GM18868 (cell line): ENCODE measurements at regions not wholly inside any gene's neighbourhood (a gene's known extent, or its start where the extent isn't known, plus 50 kb on each side); places are given as distances from the start of the nearest gene placed in this dataset.
"Not testable (repeated sequence)": the region's sequence is repeated elsewhere in the genome, so short reads cannot be mapped to it uniquely, and the experiment has no call there.

Source experiments
- ATAC-seq: cut with Tn5 transposase; IDR thresholded peaks from one replicate; pipeline ENCODE4 v1.9.1; 2021; ENCODE audit warnings: mild to moderate bottlenecking, moderate library complexity; ENCODE audit not compliant: unreplicated experiment

DNA sequence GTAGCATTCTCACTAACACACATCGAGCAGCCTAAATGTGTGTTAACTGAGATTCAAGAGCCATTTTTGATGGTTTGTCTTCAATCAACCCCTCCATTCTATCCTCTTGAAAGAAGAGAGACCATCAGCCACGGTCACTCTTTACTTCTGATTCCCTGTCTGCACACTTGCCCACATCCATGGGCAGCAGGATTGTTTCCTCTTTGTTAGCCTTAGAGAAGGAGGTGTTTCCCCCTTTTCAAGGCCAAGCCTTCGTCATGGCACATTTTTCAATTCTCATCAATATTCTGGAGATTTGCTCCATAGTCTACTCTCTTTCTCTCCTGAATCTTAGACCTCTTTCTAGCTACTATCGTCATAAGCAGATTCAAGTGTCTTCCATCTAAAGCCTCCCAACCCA lies 522.4 kb upstream of the NAALADL2 start:
- no peak for ATAC-seq

DNA sequence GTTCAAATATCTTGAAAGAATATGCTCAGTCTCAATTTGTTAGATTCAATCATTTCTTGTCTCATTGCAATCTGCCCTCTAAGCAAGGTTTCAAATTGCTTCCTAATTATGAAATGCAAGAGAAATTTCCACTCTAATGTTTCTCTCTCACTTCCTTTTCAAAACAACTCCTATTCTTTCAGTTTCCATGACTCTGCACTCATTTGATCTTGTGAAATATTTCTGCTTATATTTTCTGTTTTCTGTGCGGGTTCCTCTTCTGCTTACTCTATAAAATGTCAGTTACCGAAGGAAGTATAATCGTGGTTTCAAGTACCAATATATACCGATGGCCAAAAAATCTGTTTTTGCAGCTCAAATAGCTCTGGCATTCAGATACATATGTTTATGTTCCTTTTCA lies 521.9 kb upstream of the NAALADL2 start:
- no peak for ATAC-seq

DNA sequence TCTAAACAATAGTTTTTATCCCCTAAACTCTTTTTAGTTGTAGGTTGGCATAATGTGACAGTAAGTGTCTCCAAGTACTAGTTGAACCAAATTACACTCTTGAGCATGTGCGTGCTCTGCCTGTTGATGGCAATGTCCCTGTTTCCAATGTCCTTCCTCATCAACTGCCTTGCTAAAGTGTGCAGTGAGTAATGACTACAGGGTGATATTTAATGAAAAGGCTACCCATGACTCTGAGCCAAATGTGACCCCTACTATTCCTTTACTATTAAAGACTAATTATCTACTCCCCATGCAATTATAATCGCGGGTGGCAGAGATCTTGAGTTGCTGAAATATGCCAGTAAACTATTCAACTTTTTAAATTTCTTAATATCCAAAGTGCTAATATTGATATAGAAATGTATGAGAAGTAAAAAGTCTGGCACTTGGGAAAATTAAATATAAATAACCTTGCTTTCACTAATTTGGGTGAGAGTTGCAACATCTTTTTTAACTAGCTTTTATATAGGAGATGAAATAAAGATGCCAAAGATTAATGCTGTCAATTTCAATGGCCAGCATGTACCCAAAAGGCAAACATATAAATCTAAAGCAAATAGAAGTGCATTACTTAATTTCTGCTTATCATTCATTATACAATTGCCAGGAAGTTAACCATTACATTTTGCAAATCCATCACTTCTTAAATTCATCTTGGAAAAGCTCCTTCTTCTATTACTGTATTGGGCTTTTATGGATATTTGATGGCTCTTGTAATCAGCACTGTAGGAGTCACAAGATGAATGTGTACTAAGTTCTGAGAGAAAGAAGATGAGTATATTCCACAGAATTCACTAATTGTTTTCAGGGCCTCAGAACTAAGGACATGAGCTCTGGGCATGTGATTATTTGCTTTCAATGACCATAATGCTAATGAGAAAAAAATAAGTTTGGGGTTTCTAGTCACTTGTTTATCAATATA lies 518.2 kb upstream of the NAALADL2 start:
- ATAC-seq: no peak

DNA sequence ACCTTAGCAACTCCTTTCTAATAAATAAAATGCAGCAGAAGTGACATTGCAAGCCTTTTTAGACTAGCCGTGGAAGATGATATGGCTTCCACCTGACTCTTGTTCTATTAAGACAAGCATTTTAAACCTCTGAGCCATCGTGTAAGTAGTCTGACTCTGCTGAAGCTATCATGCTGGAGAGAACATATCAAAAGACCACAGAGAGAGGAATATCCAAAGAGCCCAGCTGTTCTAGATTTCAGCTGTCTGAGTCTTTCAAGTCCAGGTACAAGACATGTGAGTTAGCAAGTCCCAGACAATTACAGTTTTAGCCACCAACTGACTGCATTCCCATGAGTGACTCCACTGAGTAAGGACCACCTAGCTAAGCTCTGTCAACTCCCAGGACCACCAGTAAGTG lies 517.0 kb upstream of the NAALADL2 start:
- ATAC-seq: no peak

DNA sequence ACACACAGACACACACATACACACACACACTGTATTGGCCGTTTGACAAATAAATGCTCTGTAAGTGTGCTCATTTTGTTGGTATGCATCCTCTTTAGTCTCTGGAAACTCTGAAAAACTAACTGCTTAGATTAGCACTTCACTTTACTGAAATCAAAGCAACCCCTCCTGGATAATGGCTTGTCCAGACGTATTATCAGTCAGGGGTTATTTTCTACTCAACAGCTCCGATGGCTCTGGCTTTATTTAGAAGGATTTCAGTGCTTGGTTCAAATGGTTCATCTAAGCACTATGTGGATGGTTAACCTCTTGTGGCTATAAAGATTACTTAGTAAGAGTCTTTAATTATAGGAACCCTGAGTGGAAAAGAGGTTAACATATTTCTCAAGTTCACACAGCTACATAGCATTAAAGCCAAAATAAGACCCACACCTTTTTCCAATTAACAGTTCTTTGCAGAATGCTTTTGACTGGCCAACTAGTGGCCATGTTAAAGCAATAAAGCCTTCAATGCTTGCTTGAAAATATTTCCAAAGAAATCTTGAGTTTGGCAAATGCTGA lies 516.1 kb upstream of the NAALADL2 start:
- ATAC-seq: no peak

DNA sequence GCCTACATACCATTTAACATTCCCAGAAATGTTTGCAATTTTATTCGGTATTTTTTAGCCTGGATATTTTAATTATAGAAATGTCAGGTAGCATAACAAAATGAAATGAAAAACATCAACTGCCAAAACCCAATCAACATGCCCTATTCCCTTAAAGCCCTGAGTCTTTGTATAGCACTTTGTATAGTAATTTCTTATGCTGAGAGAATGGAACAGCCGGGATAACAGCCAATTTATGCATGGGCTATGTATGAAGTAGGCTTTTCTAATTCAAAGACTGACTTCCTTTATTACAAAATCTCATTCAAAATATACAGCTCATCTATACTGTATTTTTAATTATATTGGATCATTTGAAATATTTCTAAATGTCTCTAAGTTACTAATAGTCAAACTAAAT lies 513.0 kb upstream of the NAALADL2 start:
- no peak for ATAC-seq

DNA sequence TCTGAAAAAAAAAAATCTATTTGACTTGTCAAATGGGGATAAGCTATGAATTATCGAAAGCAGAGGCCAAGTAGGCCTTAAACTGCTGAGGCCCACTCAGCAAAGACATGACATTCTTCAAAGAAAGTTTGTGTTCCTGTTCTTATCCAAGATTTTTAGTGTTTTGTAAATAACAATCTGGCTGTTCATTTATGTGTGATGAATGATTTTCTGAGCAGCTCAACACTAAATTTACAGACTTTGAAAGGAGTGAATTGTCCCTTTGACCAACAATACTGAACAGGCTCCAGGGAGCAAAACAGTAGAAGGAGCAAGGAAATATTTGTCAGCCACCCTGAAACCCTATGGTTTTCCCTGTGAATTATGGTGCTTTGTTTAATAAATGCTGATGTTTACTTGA lies 512.6 kb upstream of the NAALADL2 start:
- no peak for ATAC-seq

DNA sequence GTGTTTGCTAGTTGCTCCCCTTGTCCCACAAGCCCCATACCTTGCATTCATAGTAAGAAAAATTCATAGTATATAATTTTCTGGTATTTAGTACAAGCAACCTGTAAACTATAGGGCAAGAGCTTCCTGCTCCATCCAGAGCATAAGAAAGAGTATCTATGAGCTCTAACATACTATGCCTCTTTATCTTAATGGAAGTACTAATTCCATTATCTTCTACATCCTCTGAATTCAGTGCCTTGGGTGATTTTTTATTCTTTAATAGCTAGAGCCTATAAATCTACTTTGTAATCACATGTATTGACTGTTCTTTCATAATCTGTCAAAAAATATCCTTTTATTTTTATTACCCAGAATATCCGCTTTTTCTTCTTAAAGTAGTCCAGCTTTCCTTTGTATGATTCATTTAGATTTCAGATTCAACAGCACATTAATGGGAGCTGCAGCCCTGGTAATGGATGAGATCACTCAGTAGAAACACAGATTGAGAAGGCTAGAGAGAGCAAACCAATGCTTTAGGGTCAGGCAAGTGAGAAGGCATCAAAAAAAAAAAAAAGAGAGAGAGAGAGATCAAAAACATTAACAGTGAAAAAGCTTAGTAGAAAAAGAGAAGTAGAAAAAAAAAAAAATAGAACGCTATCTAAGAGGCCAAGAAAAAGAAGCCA lies 511.5 kb upstream of the NAALADL2 start:
- no peak for ATAC-seq

DNA sequence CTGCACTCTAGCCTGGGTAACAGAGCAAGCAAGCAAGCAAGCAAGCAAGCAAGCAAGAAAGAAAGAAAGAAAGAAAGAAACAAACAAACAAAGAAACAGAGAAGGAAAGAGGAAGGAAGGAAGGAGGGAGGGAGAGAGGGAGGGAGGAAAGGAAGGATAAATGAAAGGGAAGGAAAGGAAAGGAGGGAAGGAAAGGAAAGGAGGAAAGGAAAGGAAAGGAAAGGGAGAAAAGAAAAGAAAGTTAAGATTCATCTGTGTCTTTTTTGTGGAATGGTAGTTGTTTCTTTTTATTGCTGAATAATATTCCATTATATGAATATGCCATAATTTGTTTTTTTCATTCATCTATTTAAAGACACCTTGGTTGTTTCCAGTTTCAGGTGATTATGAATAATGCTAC lies 506.9 kb upstream of the NAALADL2 start:
- ATAC-seq: no peak

DNA sequence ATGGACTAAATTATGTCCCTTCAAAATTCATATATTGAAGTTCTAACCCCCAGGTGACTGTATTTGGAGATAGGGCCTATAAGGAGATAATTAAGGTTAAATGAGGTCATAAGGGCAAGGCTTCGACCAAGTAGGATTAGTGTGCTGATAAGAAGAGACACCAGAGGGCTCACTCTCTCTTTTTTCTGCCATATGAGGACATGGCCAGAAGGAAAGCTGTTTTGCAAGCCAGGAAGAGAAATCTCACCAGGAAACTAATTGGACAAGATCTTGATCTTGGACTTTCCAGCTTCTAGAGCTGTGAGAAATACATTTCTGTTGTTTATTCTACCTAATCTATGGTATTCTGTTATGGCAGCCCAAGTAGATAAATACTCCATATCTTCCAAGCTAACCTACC lies 503.6 kb upstream of the NAALADL2 start:
- peak; percentile 58 for ATAC-seq

DNA sequence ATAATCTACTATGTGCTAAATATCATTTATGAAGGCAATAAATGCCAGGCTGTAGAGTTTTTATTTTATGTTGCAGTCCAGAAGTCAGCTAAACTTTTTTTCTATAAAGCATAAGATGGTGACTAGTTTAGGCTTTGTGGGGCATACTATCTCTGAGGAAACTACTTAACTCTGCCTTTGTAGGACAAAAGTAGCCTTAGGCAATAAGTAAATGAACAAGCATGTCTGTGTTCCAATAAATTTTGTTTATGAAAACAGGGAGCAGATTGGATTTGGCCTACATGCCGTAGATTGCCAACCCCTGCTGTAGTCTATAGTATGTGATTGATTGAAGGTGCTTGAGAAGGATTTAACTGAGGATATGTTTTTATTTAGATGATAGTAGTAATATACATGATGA lies 502.5 kb upstream of the NAALADL2 start:
- ATAC-seq: no peak

DNA sequence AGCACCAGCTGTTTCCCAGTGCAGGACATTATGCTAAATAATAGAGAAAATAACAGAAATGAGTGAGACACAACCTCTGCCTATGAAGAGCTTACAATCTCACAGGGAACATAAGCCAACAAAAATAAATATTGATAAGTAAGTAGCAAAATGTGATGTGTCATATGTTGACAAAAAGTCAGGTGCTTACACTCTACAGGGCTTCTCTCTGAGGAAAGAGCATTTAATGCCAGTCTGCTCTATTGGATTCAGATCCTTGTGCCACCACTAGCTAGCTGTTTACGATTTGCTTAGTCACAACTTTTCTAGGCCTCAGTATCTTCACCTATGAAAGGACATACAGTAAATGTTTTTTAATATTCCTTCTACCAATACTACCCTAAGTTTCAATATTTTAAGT lies 500.9 kb upstream of the NAALADL2 start:
- ATAC-seq: no peak

DNA sequence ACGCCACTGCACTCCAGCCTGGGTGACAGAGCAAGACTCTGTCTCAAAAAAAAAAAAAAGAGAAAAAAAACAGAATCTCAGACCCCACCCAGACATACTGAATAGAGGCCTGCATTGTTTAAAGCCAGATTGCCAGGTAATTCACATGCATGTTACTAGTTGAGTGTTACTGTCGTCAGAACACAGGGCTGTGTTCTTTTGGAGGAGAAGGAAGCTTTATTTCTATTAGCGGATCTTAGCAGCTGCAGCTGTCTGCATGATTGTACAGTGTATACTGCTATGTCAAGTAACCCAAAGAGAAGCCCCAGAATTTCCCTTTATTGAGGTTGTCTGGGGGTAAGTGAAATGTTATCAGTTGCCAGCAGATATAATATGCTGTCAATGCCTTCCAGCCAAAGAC lies 496.6 kb upstream of the NAALADL2 start:
- no peak for ATAC-seq

DNA sequence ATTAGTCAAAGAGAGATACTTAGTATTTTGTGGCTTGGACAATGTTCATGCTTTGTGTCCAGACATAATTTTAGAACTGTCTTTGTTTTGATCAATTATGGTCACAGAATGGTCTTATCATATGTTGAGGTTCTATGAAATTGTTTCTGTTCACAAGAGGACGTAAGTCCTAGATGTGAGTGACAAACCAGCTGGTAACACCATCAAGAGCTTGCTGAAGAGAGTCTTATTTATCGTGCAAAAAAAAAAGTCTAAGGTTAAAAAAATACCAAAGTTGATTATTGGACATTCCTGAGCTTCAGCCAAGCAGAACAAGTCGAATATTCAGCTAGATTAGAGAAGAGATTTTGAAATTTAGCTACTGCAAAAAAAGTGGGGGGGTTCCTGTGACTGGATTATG lies 495.9 kb upstream of the NAALADL2 start:
- no peak for ATAC-seq

DNA sequence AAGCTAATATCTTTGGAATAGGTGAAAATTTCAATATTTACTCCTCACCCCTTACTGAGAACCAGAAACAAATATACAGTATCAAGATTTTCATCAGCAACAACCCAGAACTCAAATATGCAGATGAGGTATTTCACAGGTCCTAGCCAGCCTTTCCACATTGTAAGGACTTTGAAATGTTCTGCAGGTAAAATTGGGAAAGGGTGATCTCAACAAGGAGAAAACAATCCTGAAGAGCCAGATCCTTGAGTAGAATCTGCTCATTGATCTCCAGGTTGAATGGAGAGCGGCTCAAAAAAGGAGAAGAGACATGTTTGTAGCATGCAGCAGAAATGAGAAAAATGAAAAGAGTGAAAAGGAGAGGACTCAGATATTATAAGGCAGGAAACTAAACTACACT lies 493.3 kb upstream of the NAALADL2 start:
- no peak for ATAC-seq

DNA sequence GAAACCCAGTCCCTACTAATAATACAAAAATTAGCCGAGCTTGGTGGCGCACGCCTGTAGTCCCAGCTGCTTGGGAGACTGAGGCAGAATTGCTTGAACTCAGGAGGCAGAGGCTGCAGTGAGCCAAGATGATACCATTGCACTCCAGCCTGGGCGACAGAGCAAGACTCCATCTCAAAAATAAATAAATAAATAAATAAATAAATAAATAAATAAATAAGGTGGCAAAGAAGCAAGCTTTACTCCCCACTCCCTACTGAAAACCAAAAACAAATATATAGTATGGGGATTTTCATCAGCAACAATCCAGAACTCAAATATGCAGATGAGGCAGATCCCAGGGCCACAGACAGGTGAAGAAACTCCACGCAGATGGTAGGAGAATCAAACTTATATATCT lies 492.2 kb upstream of the NAALADL2 start:
- ATAC-seq: not testable (repeated sequence)

DNA sequence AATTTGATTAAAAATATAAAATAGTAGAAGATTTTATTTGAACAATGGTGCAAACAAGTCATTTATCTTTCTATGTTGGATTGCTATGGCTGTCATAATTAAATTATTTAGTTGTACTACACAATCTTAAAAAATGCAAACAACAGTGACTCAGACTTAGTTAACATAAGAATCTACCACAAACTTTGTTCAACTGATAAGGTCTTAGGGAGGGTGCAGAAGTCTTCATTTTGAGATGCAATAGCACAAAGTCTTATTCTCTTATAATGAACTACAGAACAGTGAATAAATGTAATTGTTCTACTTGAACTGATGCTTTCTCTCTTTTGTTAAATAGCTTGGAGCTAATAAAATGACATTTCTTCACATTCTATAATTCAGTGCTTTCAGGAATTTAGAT lies 482.8 kb upstream of the NAALADL2 start:
- ATAC-seq: no peak

DNA sequence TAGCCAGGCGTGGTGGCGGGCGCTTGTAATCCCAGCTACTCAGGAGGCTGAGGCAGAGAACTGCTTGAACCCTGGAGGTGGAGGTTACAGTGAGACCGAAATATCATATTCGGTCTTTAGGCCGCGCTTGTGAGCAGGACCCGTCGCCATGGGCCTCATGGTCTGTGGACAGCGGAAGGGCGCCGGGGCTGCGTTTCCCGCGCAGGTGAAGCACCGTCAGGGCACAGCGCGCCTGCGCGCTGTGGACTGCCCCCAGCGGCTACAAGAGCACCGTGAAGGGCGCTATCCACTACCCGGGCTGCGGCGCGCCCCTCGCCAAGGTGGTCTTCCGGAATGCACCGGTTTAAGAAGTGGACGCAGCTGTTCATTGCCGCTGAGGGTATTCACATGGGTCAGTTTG lies 482.0 kb upstream of the NAALADL2 start:
- no peak for ATAC-seq

DNA sequence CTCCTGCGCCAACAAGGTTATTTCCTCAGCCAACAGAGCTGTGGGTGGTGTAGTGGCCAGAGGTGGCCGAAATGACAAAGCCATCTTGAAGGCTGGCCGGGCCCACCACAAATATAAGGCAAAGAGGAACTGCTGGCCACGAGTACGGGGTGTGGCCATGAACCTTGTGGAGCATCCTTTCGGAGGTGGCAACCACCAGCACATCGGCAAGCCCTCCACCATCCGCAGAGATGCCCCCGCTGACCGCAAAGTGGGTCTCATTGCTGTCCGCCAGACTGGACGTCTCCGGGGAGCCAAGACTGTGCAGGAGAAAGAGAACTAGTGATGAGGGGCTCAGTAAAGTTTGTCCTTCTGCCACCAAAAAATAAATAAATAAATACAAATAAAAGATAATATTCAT lies 481.4 kb upstream of the NAALADL2 start:
- no peak for ATAC-seq

DNA sequence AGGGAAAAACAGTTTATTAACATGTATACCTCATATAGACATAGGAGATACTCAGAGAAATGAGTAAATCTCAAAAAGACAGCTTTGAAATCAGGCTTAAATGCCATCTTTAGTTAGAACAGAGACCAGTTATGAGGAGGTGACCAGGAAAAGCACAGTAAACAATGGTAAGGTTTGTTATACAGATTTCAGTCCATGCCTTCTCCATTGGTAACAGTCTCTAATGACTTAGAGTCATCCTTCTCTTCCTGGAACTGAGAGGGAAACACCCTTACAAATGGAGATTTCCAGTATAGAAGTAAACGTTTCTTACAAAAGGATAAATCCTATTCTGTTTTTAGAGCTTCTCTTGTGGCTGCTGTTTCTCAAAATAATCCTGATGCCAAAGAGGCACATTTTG lies 476.3 kb upstream of the NAALADL2 start:
- no peak for ATAC-seq

DNA sequence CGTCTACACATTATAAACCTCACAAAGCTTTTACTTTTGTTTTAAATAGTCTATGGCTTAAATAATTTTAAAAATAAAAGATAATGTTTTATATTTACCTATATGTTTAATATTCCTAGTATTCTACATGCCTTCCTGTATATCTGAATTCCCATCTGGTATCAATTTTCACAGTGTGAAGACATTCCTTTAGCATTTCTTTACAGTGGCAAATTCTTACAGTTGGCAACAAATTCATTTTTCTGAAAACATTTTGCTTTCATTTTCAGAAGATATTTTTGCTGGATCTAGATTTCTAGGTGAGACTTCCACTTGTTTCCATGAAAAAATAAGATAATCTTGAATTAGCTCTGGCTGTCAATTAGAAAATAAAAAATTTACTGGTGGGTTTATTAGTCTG lies 471.4 kb upstream of the NAALADL2 start:
- no peak for ATAC-seq

DNA sequence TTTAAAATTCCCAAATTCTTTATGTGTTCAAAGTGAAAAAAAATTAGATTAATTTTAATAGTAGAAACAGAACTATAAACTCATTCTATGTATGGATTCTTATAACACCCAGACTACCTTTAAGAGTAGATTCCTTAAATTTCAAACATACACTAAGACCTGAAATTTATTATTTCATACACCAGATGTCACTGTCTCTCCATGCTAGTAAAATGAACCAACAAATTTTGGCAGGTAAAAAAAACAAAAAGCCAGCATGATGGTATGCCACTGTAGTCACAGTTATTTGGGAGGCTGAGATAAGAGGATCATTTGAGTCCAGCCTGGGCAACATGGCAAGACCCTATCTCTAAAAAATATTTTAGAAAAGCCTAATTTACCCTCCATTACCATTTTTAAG lies 461.3 kb upstream of the NAALADL2 start:
- ATAC-seq: no peak
